Amniotic stem cell (primary cell): ENCODE measurements at regions not wholly inside any gene's neighbourhood (a gene's known extent, or its start where the extent isn't known, plus 50 kb on each side); places are given as distances from the start of the nearest gene placed in this dataset.
"Not testable (repeated sequence)": the region's sequence is repeated elsewhere in the genome, so short reads cannot be mapped to it uniquely, and the experiment has no call there.

Source experiments
- DNase-seq: peaks from one replicate; lab custom pipeline; 2025; lab: John Stamatoyannopoulos, UW

GRCh38 chr2:183533021-183533420 lies 408.8 kb downstream of the NUP35 start:
- DNase-seq = no peak

- DNase-seq = no peak
These were observed 412.0 kb downstream of the NUP35 start for GRCh38 chr2:183536290-183536689.

- no peak for DNase-seq
These were observed 412.5 kb downstream of the NUP35 start for GRCh38 chr2:183536714-183537113.

- no peak for DNase-seq
These were observed 417.5 kb downstream of the NUP35 start for GRCh38 chr2:183541766-183542165.

- DNase-seq = no peak
These were observed 418.4 kb downstream of the NUP35 start for GRCh38 chr2:183542606-183543005.

GRCh38 chr2:183543222-183543621 lies 419.0 kb downstream of the NUP35 start:
- no peak for DNase-seq

GRCh38 chr2:183543731-183544130 lies 419.5 kb downstream of the NUP35 start:
- DNase-seq = no peak

GRCh38 chr2:183546560-183547350 lies 422.5 kb downstream of the NUP35 start:
- DNase-seq = not testable (repeated sequence)

GRCh38 chr2:183552716-183553115 lies 428.5 kb downstream of the NUP35 start:
- no peak for DNase-seq

GRCh38 chr2:183564726-183565125 lies 440.5 kb downstream of the NUP35 start:
- DNase-seq = no peak

- DNase-seq = no peak
These were observed 451.2 kb downstream of the NUP35 start for GRCh38 chr2:183575481-183575880.

- DNase-seq = no peak
These were observed 455.4 kb downstream of the NUP35 start for GRCh38 chr2:183579686-183580085.

GRCh38 chr2:183592271-183592670 lies 468.0 kb downstream of the NUP35 start:
- no peak for DNase-seq

GRCh38 chr2:183594150-183594549 lies 469.9 kb downstream of the NUP35 start:
- DNase-seq = no peak

GRCh38 chr2:183597841-183598240 lies 473.6 kb downstream of the NUP35 start:
- no peak for DNase-seq

- no peak for DNase-seq
These were observed 479.8 kb downstream of the NUP35 start for GRCh38 chr2:183604065-183604464.

- DNase-seq = no peak
These were observed 481.2 kb downstream of the NUP35 start for GRCh38 chr2:183605440-183605839.

- no peak for DNase-seq
These were observed 481.9 kb downstream of the NUP35 start for GRCh38 chr2:183606022-183606717.

- no peak for DNase-seq
These were observed 482.5 kb downstream of the NUP35 start for GRCh38 chr2:183606718-183607085.

- DNase-seq = no peak
These were observed 483.8 kb downstream of the NUP35 start for GRCh38 chr2:183607995-183608394.

- DNase-seq = no peak
These were observed 484.5 kb downstream of the NUP35 start for GRCh38 chr2:183608747-183609146.

- no peak for DNase-seq
These were observed 486.5 kb downstream of the NUP35 start for GRCh38 chr2:183610724-183611123.

GRCh38 chr2:183614799-183615435 lies 490.7 kb downstream of the NUP35 start:
- no peak for DNase-seq
